OCI-LY7 (cell line): ENCODE measurements at regions not wholly inside any gene's neighbourhood (a gene's known extent, or its start where the extent isn't known, plus 50 kb on each side); places are given as distances from the start of the nearest gene placed in this dataset.

Source experiments
- EZH2phosphoT487 ChIP-seq: fragments of 200-600 bp; sonication (generic); IDR thresholded peaks from 2 replicates; pipeline ENCODE4 v1.6.1; 2018; ENCODE audit warnings: low read depth, borderline replicate concordance, mild to moderate bottlenecking, mixed run types, antibody characterized with exemption, low read length, moderate library complexity, mixed read lengths
- TF ChIP-seq, protein P1 (sequence below): fragments of 200-600 bp; sonication (generic); conservative IDR thresholded peaks from 2 replicates; pipeline ENCODE4 v1.5.1; 2014; ENCODE audit warnings: mild to moderate bottlenecking, antibody characterized with exemption, low read length, moderate library complexity, mixed read lengths

DNA sequence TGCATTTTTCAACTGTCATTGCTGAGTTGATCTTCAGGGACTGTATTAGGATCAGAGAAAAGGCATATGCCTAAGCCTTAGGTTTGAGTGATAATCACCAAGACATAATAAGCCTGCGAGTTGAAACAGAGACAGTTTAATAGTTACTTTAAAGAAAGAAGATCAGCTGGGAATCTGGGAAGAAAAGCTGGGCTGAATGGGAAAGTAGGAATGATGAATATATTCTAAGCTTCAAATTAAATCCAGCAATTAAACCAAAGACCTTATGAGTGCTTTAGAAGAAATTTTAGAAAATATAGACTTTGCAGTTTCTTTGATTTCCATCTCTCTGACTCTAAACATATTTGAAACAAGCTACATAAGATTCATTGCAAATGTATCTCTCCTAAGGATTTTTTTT is 222.3 kb downstream of the ENC1 start:
- TF ChIP-seq, protein P1, sequence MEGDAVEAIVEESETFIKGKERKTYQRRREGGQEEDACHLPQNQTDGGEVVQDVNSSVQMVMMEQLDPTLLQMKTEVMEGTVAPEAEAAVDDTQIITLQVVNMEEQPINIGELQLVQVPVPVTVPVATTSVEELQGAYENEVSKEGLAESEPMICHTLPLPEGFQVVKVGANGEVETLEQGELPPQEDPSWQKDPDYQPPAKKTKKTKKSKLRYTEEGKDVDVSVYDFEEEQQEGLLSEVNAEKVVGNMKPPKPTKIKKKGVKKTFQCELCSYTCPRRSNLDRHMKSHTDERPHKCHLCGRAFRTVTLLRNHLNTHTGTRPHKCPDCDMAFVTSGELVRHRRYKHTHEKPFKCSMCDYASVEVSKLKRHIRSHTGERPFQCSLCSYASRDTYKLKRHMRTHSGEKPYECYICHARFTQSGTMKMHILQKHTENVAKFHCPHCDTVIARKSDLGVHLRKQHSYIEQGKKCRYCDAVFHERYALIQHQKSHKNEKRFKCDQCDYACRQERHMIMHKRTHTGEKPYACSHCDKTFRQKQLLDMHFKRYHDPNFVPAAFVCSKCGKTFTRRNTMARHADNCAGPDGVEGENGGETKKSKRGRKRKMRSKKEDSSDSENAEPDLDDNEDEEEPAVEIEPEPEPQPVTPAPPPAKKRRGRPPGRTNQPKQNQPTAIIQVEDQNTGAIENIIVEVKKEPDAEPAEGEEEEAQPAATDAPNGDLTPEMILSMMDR: no peak
- no peak for TF ChIP-seq EZH2phosphoT487
